CD4-positive, alpha-beta memory T cell (primary cell): ENCODE measurements at regions not wholly inside any gene's neighbourhood (a gene's known extent, or its start where the extent isn't known, plus 50 kb on each side); places are given as distances from the start of the nearest gene placed in this dataset.

Experiments used
- CTCF ChIA-PET: fragments of 350-600 bp; sonication (Branson Sonifier 250); formaldehyde crosslinking; loops from one replicate; lab custom pipeline; 2021; ENCODE audit warnings: inconsistent platforms; ENCODE audit not compliant: partially characterized antibody; lab: Charles Lee
- POLR2A ChIA-PET: fragments of 350-600 bp; sonication (Branson Sonifier 250); formaldehyde crosslinking; loops from one replicate; lab custom pipeline; 2021; ENCODE audit not compliant: partially characterized antibody; lab: Charles Lee
- DNase-seq, 5 donors: peaks; one replicate each; pipeline versions ENCODE4 v3.0.0 to v3.0.0-alpha.2; 2020 to 2022; ENCODE audit warnings: mixed read lengths in 1 of 5
- H3K27ac ChIP-seq: one replicate; pipeline ENCODE4 v1.7.0; 2013; ENCODE audit warnings: low read depth, low read length
- H3K27me3 ChIP-seq: 2 replicates; pipeline ENCODE4 v1.7.0; 2013; ENCODE audit warnings: mild to moderate bottlenecking, low read length, moderate library complexity; ENCODE audit not compliant: insufficient read depth
- H3K36me3 ChIP-seq: 2 replicates; pipeline ENCODE4 v1.7.0; 2013; ENCODE audit warnings: mild to moderate bottlenecking, low read length, moderate library complexity; ENCODE audit not compliant: insufficient read depth
- H3K4me1 ChIP-seq: 2 replicates; pipeline ENCODE4 v1.7.0; 2013; ENCODE audit warnings: mild to moderate bottlenecking, low read length, moderate library complexity; ENCODE audit not compliant: insufficient read depth
- H3K4me3 ChIP-seq, 2 donors: one replicate each; pipeline ENCODE4 v1.7.0; 2013; ENCODE audit warnings: low read length in 2 of 2, mild to moderate bottlenecking in 1 of 2
- H3K9me3 ChIP-seq, 2 donors: one replicate each; pipeline ENCODE4 v1.7.0; 2013; ENCODE audit warnings: low read length in 2 of 2, control low read depth in 1 of 2; ENCODE audit not compliant: control insufficient read depth in 1 of 2
- H3K27ac Mint-ChIP-seq, 7 donors: one replicate each; pipeline ENCODE4 v1.8.0; 2020 to 2021; ENCODE audit warnings: mixed read lengths in 7 of 7, mild to moderate bottlenecking in 6 of 7, inconsistent platforms in 3 of 7, moderate library complexity in 3 of 7
- H3K27me3 Mint-ChIP-seq, 2 donors: one replicate each; pipeline ENCODE4 v1.8.0; 2020 to 2021; ENCODE audit warnings: mixed read lengths in 2 of 2
- H3K36me3 Mint-ChIP-seq, 2 donors: one replicate each; pipeline ENCODE4 v1.8.0; 2020 to 2021; ENCODE audit warnings: mixed read lengths in 2 of 2, inconsistent platforms in 1 of 2, mild to moderate bottlenecking in 1 of 2
- H3K4me1 Mint-ChIP-seq, 4 donors: one replicate each; pipeline ENCODE4 v1.8.0; 2020 to 2021; ENCODE audit warnings: mixed read lengths in 4 of 4, mild to moderate bottlenecking in 1 of 4
- H3K4me3 Mint-ChIP-seq, 8 donors: one replicate each; pipeline ENCODE4 v1.8.0; 2020 to 2021; ENCODE audit warnings: mixed read lengths in 8 of 8, mild to moderate bottlenecking in 7 of 8, moderate library complexity in 6 of 8, inconsistent platforms in 3 of 8
- H3K9me3 Mint-ChIP-seq, 8 donors: one replicate each; pipeline ENCODE4 v1.8.0; 2020 to 2021; ENCODE audit warnings: mixed read lengths in 8 of 8, mild to moderate bottlenecking in 5 of 8, inconsistent platforms in 3 of 8, moderate library complexity in 1 of 8
- intact Hi-C: fragments of 100-400 bp; cut with micrococcal nuclease; formaldehyde crosslinking; loops from one replicate; pipeline ENCODE4 v1.15.1; 2023

- intact Hi-C loops, result no loop called here
- Histone ChIP-seq H3K36me3 (no peaks in the 10 kb centered on the region), H3K4me3 (no peak overlapping the region), H3K9me3 (no peaks in the 10 kb centered on the region), H3K27me3 (no peaks in the 10 kb centered on the region), H3K4me1 (no peaks in the 10 kb centered on the region), H3K27ac (no peak overlapping the region)
- ChIA-PET POLR2A (no interaction called here), CTCF (no interaction called here)
- H3K36me3 Mint-ChIP-seq, result no peaks in the 10 kb centered on the region
- H3K4me1 Mint-ChIP-seq, result no peaks in the 10 kb centered on the region
- no peak overlapping the region for H3K27ac Mint-ChIP-seq
- H3K4me3 Mint-ChIP-seq, result no peak overlapping the region
- no peak for DNase-seq
- H3K9me3 Mint-ChIP-seq, result peaks cover 0 to 6% (median 1%) of the 10 kb centered on the region in 8 donors
- no peaks in the 10 kb centered on the region for H3K27me3 Mint-ChIP-seq
These were observed 59.2 kb downstream of the FAM47A start for GRCh38 chrX:34072906-34073305.

- peak overlapping the region in 1 of 7 donors; percentile 19 for H3K27ac Mint-ChIP-seq
- intact Hi-C loops, result no loop called here
- peaks cover 0 to 2% (median 0%) of the 10 kb centered on the region in 8 donors for H3K9me3 Mint-ChIP-seq
- H3K27ac ChIP-seq, result no peak overlapping the region
- no peak overlapping the region for H3K4me3 Mint-ChIP-seq
- no peaks in the 10 kb centered on the region for H3K36me3 ChIP-seq
- no peaks in the 10 kb centered on the region for H3K9me3 ChIP-seq
- no peaks in the 10 kb centered on the region for H3K36me3 Mint-ChIP-seq
- H3K27me3 Mint-ChIP-seq, result no peaks in the 10 kb centered on the region
- no peak overlapping the region for H3K4me3 ChIP-seq
- no peak for DNase-seq
- POLR2A ChIA-PET, result no interaction called here
- no peaks in the 10 kb centered on the region for H3K4me1 Mint-ChIP-seq
- CTCF ChIA-PET, result no interaction called here
- H3K27me3 ChIP-seq, result no peaks in the 10 kb centered on the region
- H3K4me1 ChIP-seq, result no peaks in the 10 kb centered on the region
These were observed 68.5 kb downstream of the FAM47A start for GRCh38 chrX:34063616-34064015.

DNA sequence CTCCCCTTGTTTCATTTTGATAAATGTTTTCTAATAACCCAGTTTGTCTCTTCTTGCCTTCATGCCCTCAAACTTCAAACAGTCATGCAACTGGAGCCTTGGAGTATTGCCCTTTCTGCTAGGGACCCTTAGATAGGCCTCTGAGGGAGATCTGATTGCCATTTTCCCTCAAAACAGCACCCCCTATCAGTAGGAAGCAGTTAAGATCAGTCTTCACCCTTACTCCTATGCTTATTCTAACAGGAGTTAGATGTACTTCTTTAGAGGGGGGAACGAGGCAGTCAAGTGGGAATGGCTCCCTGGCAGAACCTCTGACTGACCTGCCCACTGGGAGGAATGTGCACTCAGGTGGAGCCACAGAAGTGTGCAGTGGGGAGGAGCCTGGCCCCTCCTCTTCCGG lies 74.1 kb downstream of the FAM47A start:
- Mint-ChIP-seq H3K4me3 (no peak overlapping the region), H3K36me3 (no peaks in the 10 kb centered on the region), H3K27me3 (no peaks in the 10 kb centered on the region), H3K9me3 (peaks cover 0 to 6% (median 0%) of the 10 kb centered on the region in 8 donors), H3K4me1 (no peaks in the 10 kb centered on the region), H3K27ac (no peak overlapping the region)
- ChIA-PET POLR2A (no interaction called here), CTCF (no interaction called here)
- no peak overlapping the region for H3K4me3 ChIP-seq
- intact Hi-C loops, result no loop called here
- no peak for DNase-seq
- no peaks in the 10 kb centered on the region for H3K9me3 ChIP-seq
- H3K27me3 ChIP-seq, result no peaks in the 10 kb centered on the region
- H3K27ac ChIP-seq, result no peak overlapping the region
- H3K4me1 ChIP-seq, result no peaks in the 10 kb centered on the region
- no peaks in the 10 kb centered on the region for H3K36me3 ChIP-seq

DNA sequence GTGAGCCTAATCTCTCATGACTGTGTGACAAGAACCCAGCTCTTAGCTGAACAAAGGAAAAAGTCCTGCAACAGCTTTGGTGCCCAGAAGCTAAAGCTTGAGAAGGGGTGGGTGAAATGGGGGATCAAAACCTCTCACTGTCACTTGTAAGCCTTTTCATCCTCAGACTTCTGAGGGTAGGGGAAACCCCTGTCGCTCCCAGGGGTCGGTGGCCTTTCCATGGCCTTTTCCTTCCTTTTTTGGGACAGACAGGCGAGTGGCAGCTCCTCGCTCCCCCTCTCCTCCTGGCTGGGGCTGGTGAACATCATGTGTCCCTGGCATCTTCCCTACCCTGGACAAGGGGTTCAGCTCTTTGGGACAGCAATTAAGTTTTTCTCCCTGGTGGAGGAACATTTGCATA lies 78.2 kb downstream of the FAM47A start:
- Mint-ChIP-seq H3K4me3 (no peak overlapping the region), H3K9me3 (peaks cover 0 to 6% (median under 1%) of the 10 kb centered on the region in 8 donors), H3K27ac (no peak overlapping the region), H3K36me3 (no peaks in the 10 kb centered on the region), H3K4me1 (no peaks in the 10 kb centered on the region), H3K27me3 (no peaks in the 10 kb centered on the region)
- Histone ChIP-seq H3K4me1 (no peaks in the 10 kb centered on the region), H3K4me3 (no peak overlapping the region), H3K27ac (no peak overlapping the region), H3K36me3 (no peaks in the 10 kb centered on the region), H3K9me3 (no peaks in the 10 kb centered on the region), H3K27me3 (no peaks in the 10 kb centered on the region)
- intact Hi-C loops, result no loop called here
- ChIA-PET POLR2A (no interaction called here), CTCF (no interaction called here)
- DNase-seq, result no peak
